IMR-90 (cell line): ENCODE measurements at regions not wholly inside any gene's neighbourhood (a gene's known extent, or its start where the extent isn't known, plus 50 kb on each side); places are given as distances from the start of the nearest gene placed in this dataset.

Source experiments
- ATAC-seq: fragments of 200-7000 bp; cut with Tn5 transposase; 2 replicates; pipeline ENCODE4 v1.9.1; 2020; ENCODE audit warnings: low read depth, mild to moderate bottlenecking, moderate library complexity
- BruUV-seq: library from RNA; stranded (reverse); fragments of 400-500 nt; replicated peaks from 2 replicates; lab custom pipeline; 2021; lab: Mats Ljungman, UMichigan
- CTCF ChIA-PET: fragments of 300-600 bp; formaldehyde crosslinking; extraction: SDS; loops from one replicate; lab custom pipeline; 2021; ENCODE audit warnings: antibody characterized with exemption; lab: Yijun Ruan, JAX
- POLR2A ChIA-PET: fragments of 300-600 bp; sonication (Branson Sonifier 250); formaldehyde crosslinking; loops from one replicate; lab custom pipeline; 2022; ENCODE audit warnings: antibody characterized with exemption; ENCODE audit not compliant: unreplicated experiment; lab: Charles Lee
- DNase-seq: peaks from one replicate; pipeline ENCODE4 v3.0.0; 2013
- H2AFZ ChIP-seq: replicated peaks from 2 replicates; pipeline ENCODE3; 2013; ENCODE audit warnings: low read length, mild to moderate bottlenecking; ENCODE audit not compliant: poor library complexity
- H2AK5ac ChIP-seq: 2 replicates; pipeline ENCODE4 v1.6.1; 2013; ENCODE audit warnings: low read depth, low read length, inconsistent platforms
- H2AK9ac ChIP-seq: replicated peaks from 2 replicates; pipeline ENCODE3; 2013; ENCODE audit warnings: mild to moderate bottlenecking, low read depth, low read length, moderate library complexity; ENCODE audit not compliant: poor library complexity
- H2BK120ac ChIP-seq: 2 replicates; pipeline ENCODE4 v1.6.1; 2013; ENCODE audit warnings: low read depth, low read length, inconsistent platforms
- H2BK15ac ChIP-seq: 3 replicates; pipeline ENCODE4 v1.6.1; 2013; ENCODE audit warnings: low read depth, low read length, inconsistent platforms
- H2BK20ac ChIP-seq: 2 replicates; pipeline ENCODE4 v1.6.1; 2013; ENCODE audit warnings: low read depth, mild to moderate bottlenecking, inconsistent platforms, low read length, moderate library complexity
- H2BK5ac ChIP-seq: 2 replicates; pipeline ENCODE4 v1.6.1; 2013; ENCODE audit warnings: mild to moderate bottlenecking, low read depth, low read length, inconsistent platforms; ENCODE audit not compliant: poor library complexity, severe bottlenecking
- H3K14ac ChIP-seq: replicated peaks from 2 replicates; pipeline ENCODE4 v1.6.1; 2013; ENCODE audit warnings: low read depth, low read length, inconsistent platforms
- H3K18ac ChIP-seq: 2 replicates; pipeline ENCODE4 v1.6.1; 2013; ENCODE audit warnings: low read depth, low read length, control low read depth
- H3K23ac ChIP-seq: 2 replicates; pipeline ENCODE4 v1.6.1; 2013; ENCODE audit warnings: low read depth, low read length, inconsistent platforms
- H3K27ac ChIP-seq: 2 replicates; pipeline ENCODE4 v1.5.1; 2013; ENCODE audit warnings: mild to moderate bottlenecking, control low read depth, low read length; ENCODE audit not compliant: insufficient read depth
- H3K27me3 ChIP-seq: 2 replicates; pipeline ENCODE4 v1.6.1; 2013; ENCODE audit warnings: low read length; ENCODE audit not compliant: control insufficient read depth, insufficient read depth
- H3K36me3 ChIP-seq: 2 replicates; pipeline ENCODE4 v1.6.1; 2013; ENCODE audit warnings: low read length, mixed read lengths; ENCODE audit not compliant: control insufficient read depth, insufficient read depth
- H3K4ac ChIP-seq: 2 replicates; pipeline ENCODE4 v1.6.1; 2013; ENCODE audit warnings: low read depth, low read length, inconsistent platforms
- H3K4me1 ChIP-seq: 2 replicates; pipeline ENCODE4 v1.6.1; 2013; ENCODE audit warnings: low read length, mixed read lengths; ENCODE audit not compliant: control insufficient read depth, insufficient read depth
- H3K4me2 ChIP-seq: 2 replicates; pipeline ENCODE4 v1.6.1; 2013; ENCODE audit warnings: low read depth, mild to moderate bottlenecking, control low read depth, low read length, moderate library complexity
- H3K4me3 ChIP-seq: 2 replicates; pipeline ENCODE4 v1.5.1; 2013; ENCODE audit warnings: low read depth, mild to moderate bottlenecking, control low read depth, low read length, moderate library complexity; ENCODE audit not compliant: insufficient read depth
- H3K56ac ChIP-seq: 2 replicates; pipeline ENCODE4 v1.6.1; 2013; ENCODE audit warnings: low read length, inconsistent platforms; ENCODE audit not compliant: insufficient read depth; ENCODE audit errors: extremely low read depth
- H3K79me1 ChIP-seq, 2 experiments: 2 replicates each; pipeline ENCODE4 v1.6.1; 2013; ENCODE audit warnings: low read length in 2 of 2, inconsistent platforms in 1 of 2, low read depth in 1 of 2
- H3K9ac ChIP-seq: 2 replicates; pipeline ENCODE4 v1.6.1; 2013; ENCODE audit warnings: low read depth, low read length, control low read depth
- H3K9me1 ChIP-seq: 2 replicates; pipeline ENCODE4 v1.6.1; 2013; ENCODE audit warnings: low read length, inconsistent platforms; ENCODE audit not compliant: insufficient read depth
- H3K9me3 ChIP-seq: 2 replicates; pipeline ENCODE4 v1.6.1; 2013; ENCODE audit warnings: low read length; ENCODE audit not compliant: control insufficient read depth, insufficient read depth
- H4K20me1 ChIP-seq: 2 replicates; pipeline ENCODE4 v1.6.1; 2013; ENCODE audit warnings: low read length, inconsistent platforms; ENCODE audit not compliant: insufficient read depth
- H4K5ac ChIP-seq: 2 replicates; pipeline ENCODE4 v1.6.1; 2013; ENCODE audit warnings: mild to moderate bottlenecking, low read depth, low read length, control low read depth
- H4K8ac ChIP-seq, 2 experiments: 2 replicates each; pipeline ENCODE4 v1.6.1; 2013; ENCODE audit warnings: low read depth in 2 of 2, low read length in 2 of 2, control low read depth in 1 of 2, inconsistent platforms in 1 of 2
- H4K91ac ChIP-seq: 2 replicates; pipeline ENCODE4 v1.6.1; 2013; ENCODE audit warnings: low read depth, low read length, inconsistent platforms; ENCODE audit not compliant: insufficient read depth
- MAFK ChIP-seq: IDR thresholded peaks from 2 replicates; pipeline ENCODE4 v1.6.1; 2012; ENCODE audit warnings: low read depth, low read length, improper control_type of control experiment
- MXI1 ChIP-seq: IDR thresholded peaks from 2 replicates; pipeline ENCODE4 v1.6.1; 2012; ENCODE audit warnings: low read depth, mild to moderate bottlenecking, low read length, moderate library complexity, borderline replicate concordance
- dilution Hi-C: fragments of 300-500 bp; cut with HindIII; formaldehyde crosslinking; loops from one replicate; pipeline ENCODE4 v1.14.3; 2018; ENCODE audit warnings: low sequenced_read_pairs; ENCODE audit not compliant: unreplicated experiment
- in situ Hi-C: fragments of 300-500 bp; cut with MboI; formaldehyde crosslinking; loops from 3 replicates; pipeline ENCODE4 v1.14.3; 2019; ENCODE audit warnings: low sequenced_read_pairs, inconsistent platforms, mixed read lengths
- intact Hi-C: fragments of 100-400 bp; cut with micrococcal nuclease; formaldehyde crosslinking; loops from 2 replicates; pipeline ENCODE4 v1.10.0; 2022
- TF ChIP-seq, protein P1 (sequence below): fragments of 150-350 bp; IDR thresholded peaks from 2 replicates; pipeline ENCODE4 v1.6.1; 2016; ENCODE audit warnings: low read depth, mild to moderate bottlenecking, low read length, moderate library complexity, borderline replicate concordance
- TF ChIP-seq, protein P2 (sequence below): fragments of 150-350 bp; IDR thresholded peaks from 2 replicates; pipeline ENCODE4 v1.6.1; 2017; ENCODE audit warnings: mild to moderate bottlenecking, antibody characterized with exemption, low read length, low read depth

DNA sequence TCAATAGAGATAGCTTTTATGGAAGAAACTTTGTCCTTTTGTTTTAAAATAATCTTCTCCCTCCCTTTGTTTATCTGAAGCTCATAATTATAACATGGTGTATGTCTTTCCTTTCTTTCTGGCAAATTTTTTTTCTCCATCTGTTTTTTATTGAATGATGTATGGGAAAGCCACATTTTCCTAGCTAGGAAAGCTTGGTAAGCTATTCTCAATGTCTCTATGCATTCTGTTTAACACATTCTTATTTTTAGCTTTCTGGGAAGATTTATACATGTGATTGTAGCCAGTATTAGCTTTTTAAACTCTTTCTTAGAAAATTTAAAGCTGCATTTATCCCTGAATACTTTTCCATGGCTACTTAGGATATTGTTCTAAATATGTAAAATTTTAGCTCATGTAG is 124.9 kb upstream of the CSNK1A1L start:
- TF ChIP-seq, protein P1, sequence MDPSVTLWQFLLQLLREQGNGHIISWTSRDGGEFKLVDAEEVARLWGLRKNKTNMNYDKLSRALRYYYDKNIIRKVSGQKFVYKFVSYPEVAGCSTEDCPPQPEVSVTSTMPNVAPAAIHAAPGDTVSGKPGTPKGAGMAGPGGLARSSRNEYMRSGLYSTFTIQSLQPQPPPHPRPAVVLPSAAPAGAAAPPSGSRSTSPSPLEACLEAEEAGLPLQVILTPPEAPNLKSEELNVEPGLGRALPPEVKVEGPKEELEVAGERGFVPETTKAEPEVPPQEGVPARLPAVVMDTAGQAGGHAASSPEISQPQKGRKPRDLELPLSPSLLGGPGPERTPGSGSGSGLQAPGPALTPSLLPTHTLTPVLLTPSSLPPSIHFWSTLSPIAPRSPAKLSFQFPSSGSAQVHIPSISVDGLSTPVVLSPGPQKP = no peak
- TF ChIP-seq MXI1 (no peak), MAFK (no peak)
- TF ChIP-seq, protein P2, sequence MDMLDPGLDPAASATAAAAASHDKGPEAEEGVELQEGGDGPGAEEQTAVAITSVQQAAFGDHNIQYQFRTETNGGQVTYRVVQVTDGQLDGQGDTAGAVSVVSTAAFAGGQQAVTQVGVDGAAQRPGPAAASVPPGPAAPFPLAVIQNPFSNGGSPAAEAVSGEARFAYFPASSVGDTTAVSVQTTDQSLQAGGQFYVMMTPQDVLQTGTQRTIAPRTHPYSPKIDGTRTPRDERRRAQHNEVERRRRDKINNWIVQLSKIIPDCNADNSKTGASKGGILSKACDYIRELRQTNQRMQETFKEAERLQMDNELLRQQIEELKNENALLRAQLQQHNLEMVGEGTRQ = no peak
- H4K8ac ChIP-seq = no peak overlapping the region
- H3K79me1 ChIP-seq = no peaks in the 10 kb centered on the region
- H2AFZ ChIP-seq = no peak overlapping the region
- CTCF ChIA-PET = interaction anchor here (1.0 kb wide), 1 partner anchor 57 kb away, joined by 3 read pairs; no protein-coding TSS in a partner anchor
- H3K4ac ChIP-seq = no peak overlapping the region
- ATAC-seq (no peak), DNase-seq (no peak)
- no peak overlapping the region for H3K4me3 ChIP-seq
- no peak overlapping the region for H3K14ac ChIP-seq
- no peaks in the 10 kb centered on the region for H3K9me1 ChIP-seq
- H3K9me3 ChIP-seq = peaks cover 5% of the 10 kb centered on the region
- no peak overlapping the region for H2BK20ac ChIP-seq
- H3K23ac ChIP-seq = no peak overlapping the region
- no peaks in the 10 kb centered on the region for H4K20me1 ChIP-seq
- no peak overlapping the region for H2AK5ac ChIP-seq
- in situ Hi-C loops (no loop called here), intact Hi-C loops (no loop called here), dilution Hi-C loops (no loop called here)
- no peak overlapping the region for H2BK120ac ChIP-seq
- H3K27me3 ChIP-seq = no peaks in the 10 kb centered on the region
- H2AK9ac ChIP-seq = no peak overlapping the region
- H2BK15ac ChIP-seq = no peak overlapping the region
- H2BK5ac ChIP-seq = no peak overlapping the region
- no peak overlapping the region for H4K5ac ChIP-seq
- no peak overlapping the region for H3K56ac ChIP-seq
- H3K27ac ChIP-seq = no peak overlapping the region
- H3K4me2 ChIP-seq = no peak overlapping the region
- H3K9ac ChIP-seq = no peak overlapping the region
- H3K4me1 ChIP-seq = peaks cover 2% of the 10 kb centered on the region; the same call in 1 of the 2 replicates
- no peak overlapping the region for H3K18ac ChIP-seq
- POLR2A ChIA-PET = no interaction called here
- no peak overlapping the region for H4K91ac ChIP-seq
- no TSS peak for BruUV-seq
- H3K36me3 ChIP-seq = no peaks in the 10 kb centered on the region
